Thyroid gland (tissue), 4 donors: ENCODE measurements at regions not wholly inside any gene's neighbourhood (a gene's known extent, or its start where the extent isn't known, plus 50 kb on each side); places are given as distances from the start of the nearest gene placed in this dataset.

Experiments used
- POLR2A ChIP-seq, 2 donors: fragments of 450-650 bp; IDR thresholded peaks; one replicate each; pipeline ENCODE4 v1.6.1; 2017; ENCODE audit warnings: antibody characterized with exemption in 2 of 2, mild to moderate bottlenecking in 2 of 2, moderate library complexity in 1 of 2
- TF ChIP-seq, protein P1 (sequence below), 6 experiments: fragments of 200-600 bp in 3 of 6; fragments of 450-650 bp in 3 of 6; sonication (generic) in 3 of 6; IDR thresholded peaks; one replicate each; pipeline ENCODE4 v1.5.1; 2016 to 2019; ENCODE audit warnings: antibody characterized with exemption in 6 of 6, mild to moderate bottlenecking in 2 of 6, inconsistent platforms in 1 of 6, moderate library complexity in 1 of 6

GRCh38 chr3:151560738-151561137 is 99.9 kb upstream of the IGSF10 start:
- TF ChIP-seq, protein P1, sequence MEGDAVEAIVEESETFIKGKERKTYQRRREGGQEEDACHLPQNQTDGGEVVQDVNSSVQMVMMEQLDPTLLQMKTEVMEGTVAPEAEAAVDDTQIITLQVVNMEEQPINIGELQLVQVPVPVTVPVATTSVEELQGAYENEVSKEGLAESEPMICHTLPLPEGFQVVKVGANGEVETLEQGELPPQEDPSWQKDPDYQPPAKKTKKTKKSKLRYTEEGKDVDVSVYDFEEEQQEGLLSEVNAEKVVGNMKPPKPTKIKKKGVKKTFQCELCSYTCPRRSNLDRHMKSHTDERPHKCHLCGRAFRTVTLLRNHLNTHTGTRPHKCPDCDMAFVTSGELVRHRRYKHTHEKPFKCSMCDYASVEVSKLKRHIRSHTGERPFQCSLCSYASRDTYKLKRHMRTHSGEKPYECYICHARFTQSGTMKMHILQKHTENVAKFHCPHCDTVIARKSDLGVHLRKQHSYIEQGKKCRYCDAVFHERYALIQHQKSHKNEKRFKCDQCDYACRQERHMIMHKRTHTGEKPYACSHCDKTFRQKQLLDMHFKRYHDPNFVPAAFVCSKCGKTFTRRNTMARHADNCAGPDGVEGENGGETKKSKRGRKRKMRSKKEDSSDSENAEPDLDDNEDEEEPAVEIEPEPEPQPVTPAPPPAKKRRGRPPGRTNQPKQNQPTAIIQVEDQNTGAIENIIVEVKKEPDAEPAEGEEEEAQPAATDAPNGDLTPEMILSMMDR (IDR thresholded peaks at IDR 0.05) = no peak
- TF ChIP-seq POLR2A (IDR thresholded peaks at IDR 0.05) = no peak
